ENCODE measurements at regions not wholly inside any gene's neighbourhood (a gene's known extent, or its start where the extent isn't known, plus 50 kb on each side); places are given as distances from the start of the nearest gene placed in this dataset.

- Histone ChIP-seq H4K20me1 (ENCODE audit: insufficient read depth, low read length) (no peaks in the 10 kb centered on the region), H2AFZ (ENCODE audit: low read length) (no peak overlapping the region), H3K27ac (ENCODE audit: low read depth, low read length) (no peak overlapping the region), H3K79me2 (ENCODE audit: insufficient read depth, low read length) (no peaks in the 10 kb centered on the region), H3K4me3 (ENCODE audit: insufficient read depth, low read length) (no peak overlapping the region), H3K36me3 (ENCODE audit: insufficient read depth, low read length) (no peaks in the 10 kb centered on the region), H3K4me1 (ENCODE audit: insufficient read depth, low read length) (no peaks in the 10 kb centered on the region), H3K9me3 (ENCODE audit: low read depth, low read length) (no peaks in the 10 kb centered on the region), H3K27me3 (ENCODE audit: insufficient read depth, low read length) (no peaks in the 10 kb centered on the region), H3K4me2 (ENCODE audit: insufficient read depth, low read length) (no peak overlapping the region)
- no peak for TF ChIP-seq CTCF (IDR thresholded peaks at IDR 0.05; ENCODE audit: extremely low read depth, low read depth, low read length)
- DNase-seq (ENCODE audit: insufficient read length, low spot score, missing footprints), result no peak
Observed at GRCh38 chr18:66795051-66795450, 191.2 kb upstream of the CDH19 start.

GRCh38 chr18:66792466-66792865 lies 188.6 kb upstream of the CDH19 start:
- H2AFZ ChIP-seq (ENCODE audit: low read length), result no peak overlapping the region
- H3K9me3 ChIP-seq (ENCODE audit: low read depth, low read length), result no peaks in the 10 kb centered on the region
- no peak for DNase-seq (ENCODE audit: insufficient read length, low spot score, missing footprints)
- no peak for TF ChIP-seq CTCF (IDR thresholded peaks at IDR 0.05; ENCODE audit: extremely low read depth, low read depth, low read length)
- H3K79me2 ChIP-seq (ENCODE audit: insufficient read depth, low read length), result no peaks in the 10 kb centered on the region
- H3K27ac ChIP-seq (ENCODE audit: low read depth, low read length), result no peak overlapping the region
- no peak overlapping the region for H3K4me2 ChIP-seq (ENCODE audit: insufficient read depth, low read length)
- no peak overlapping the region for H3K4me3 ChIP-seq (ENCODE audit: insufficient read depth, low read length)
- no peaks in the 10 kb centered on the region for H3K27me3 ChIP-seq (ENCODE audit: insufficient read depth, low read length)
- H4K20me1 ChIP-seq (ENCODE audit: insufficient read depth, low read length), result no peaks in the 10 kb centered on the region
- H3K4me1 ChIP-seq (ENCODE audit: insufficient read depth, low read length), result no peaks in the 10 kb centered on the region
- no peaks in the 10 kb centered on the region for H3K36me3 ChIP-seq (ENCODE audit: insufficient read depth, low read length)

- Histone ChIP-seq H3K4me2 (ENCODE audit: insufficient read depth, low read length) (no peak overlapping the region), H3K4me3 (ENCODE audit: insufficient read depth, low read length) (no peak overlapping the region), H3K36me3 (ENCODE audit: insufficient read depth, low read length) (no peaks in the 10 kb centered on the region), H3K4me1 (ENCODE audit: insufficient read depth, low read length) (no peaks in the 10 kb centered on the region), H3K27me3 (ENCODE audit: insufficient read depth, low read length) (no peaks in the 10 kb centered on the region), H3K27ac (ENCODE audit: low read depth, low read length) (no peak overlapping the region), H3K79me2 (ENCODE audit: insufficient read depth, low read length) (no peaks in the 10 kb centered on the region), H3K9me3 (ENCODE audit: low read depth, low read length) (no peaks in the 10 kb centered on the region), H2AFZ (ENCODE audit: low read length) (no peak overlapping the region), H4K20me1 (ENCODE audit: insufficient read depth, low read length) (no peaks in the 10 kb centered on the region)
- DNase-seq (ENCODE audit: insufficient read length, low spot score, missing footprints), result no peak
- no peak for TF ChIP-seq CTCF (IDR thresholded peaks at IDR 0.05; ENCODE audit: extremely low read depth, low read depth, low read length)
Observed at GRCh38 chr18:66780609-66781008, 176.7 kb upstream of the CDH19 start.

- Histone ChIP-seq H3K79me2 (ENCODE audit: insufficient read depth, low read length) (no peaks in the 10 kb centered on the region), H3K4me3 (ENCODE audit: insufficient read depth, low read length) (no peak overlapping the region), H3K9me3 (ENCODE audit: low read depth, low read length) (no peaks in the 10 kb centered on the region), H2AFZ (ENCODE audit: low read length) (no peak overlapping the region), H3K36me3 (ENCODE audit: insufficient read depth, low read length) (no peaks in the 10 kb centered on the region), H4K20me1 (ENCODE audit: insufficient read depth, low read length) (no peaks in the 10 kb centered on the region), H3K27me3 (ENCODE audit: insufficient read depth, low read length) (no peaks in the 10 kb centered on the region), H3K4me1 (ENCODE audit: insufficient read depth, low read length) (no peaks in the 10 kb centered on the region), H3K27ac (ENCODE audit: low read depth, low read length) (no peak overlapping the region), H3K4me2 (ENCODE audit: insufficient read depth, low read length) (no peak overlapping the region)
- TF ChIP-seq CTCF (IDR thresholded peaks at IDR 0.05; ENCODE audit: extremely low read depth, low read depth, low read length), result no peak
- DNase-seq (ENCODE audit: insufficient read length, low spot score, missing footprints), result no peak
Observed at GRCh38 chr18:66778048-66778447, 174.2 kb upstream of the CDH19 start.
